HepG2 (cell line): ENCODE measurements at regions not wholly inside any gene's neighbourhood (a gene's known extent, or its start where the extent isn't known, plus 50 kb on each side); places are given as distances from the start of the nearest gene placed in this dataset.

ENCODE experiments used
- ATAC-seq: fragments of 200-7000 bp; cut with Tn5 transposase; 3 replicates; pipeline ENCODE4 v1.9.1; 2020; ENCODE audit warnings: mild to moderate bottlenecking, moderate library complexity
- BruUV-seq: library from RNA; stranded (reverse); fragments of 400-500 nt; replicated peaks from 2 replicates; lab custom pipeline; 2021; lab: Mats Ljungman, UMichigan
- CTCF ChIA-PET: fragments of 300-600 bp; formaldehyde crosslinking; extraction: SDS; loops from one replicate; lab custom pipeline; 2021; ENCODE audit warnings: low total read pairs, inconsistent platforms, low intra/inter-chr PET ratio; lab: Yijun Ruan, JAX
- POLR2A ChIA-PET: fragments of 350-600 bp; sonication (Branson Sonifier 250); formaldehyde crosslinking; loops from one replicate; lab custom pipeline; 2020; ENCODE audit warnings: antibody characterized with exemption, inconsistent platforms; lab: Yijun Ruan, JAX
- DNase-seq: peaks from one replicate; pipeline ENCODE4 v3.0.0-alpha.2; 2015; ENCODE audit warnings: low spot score
- FAIRE-seq: peaks from 3 replicates; lab custom pipeline; 2011; peaks lifted over from hg19 to GRCh38; lab: Jason Lieb, UNC
- H2AFZ ChIP-seq: one replicate; pipeline ENCODE4 v1.6.1; 2011; ENCODE audit warnings: low read length, inconsistent platforms
- H3K27ac ChIP-seq: fragments of 300-600 bp; 3 replicates; pipeline ENCODE4 v1.8.0; 2011; ENCODE audit warnings: mixed run types, mild to moderate bottlenecking, mixed read lengths, low read length, inconsistent platforms; ENCODE audit not compliant: insufficient read depth; ENCODE audit errors: extremely low read length
- H3K27me3 ChIP-seq, 2 experiments: fragments of 200-600 bp in 1 of 2; 2 replicates in 1 of 2; 3 replicates in 1 of 2; pipeline versions ENCODE4 v1.6.0 to v1.8.0; 2011; ENCODE audit warnings: low read length in 2 of 2, mild to moderate bottlenecking in 2 of 2, moderate library complexity in 2 of 2, inconsistent platforms in 1 of 2; ENCODE audit not compliant: insufficient read depth in 2 of 2, control insufficient read depth in 1 of 2
- H3K36me3 ChIP-seq, 2 experiments: fragments of 200-600 bp in 1 of 2; replicated peaks in 1 of 2; 2 replicates in 1 of 2; 3 replicates in 1 of 2; pipeline versions ENCODE4 v1.5.1 to v1.8.0; 2011; ENCODE audit warnings: low read length in 2 of 2, inconsistent platforms in 1 of 2; ENCODE audit not compliant: insufficient read depth in 2 of 2, control insufficient read depth in 1 of 2
- H3K4me1 ChIP-seq: 2 replicates; pipeline ENCODE4 v1.5.1; 2012; ENCODE audit warnings: low read length, inconsistent platforms; ENCODE audit not compliant: insufficient read depth
- H3K4me2 ChIP-seq: 2 replicates; pipeline ENCODE4 v1.6.0; 2011; ENCODE audit warnings: low read depth, low read length, inconsistent platforms
- H3K4me3 ChIP-seq, 3 experiments: fragments of 200-600 bp in 1 of 3; sonication (generic), shearing (Covaris generic) in 1 of 3; replicated peaks in 1 of 3; 2 replicates each; pipeline ENCODE4 v1.5.1; 2011 to 2016; ENCODE audit warnings: low read length in 3 of 3, inconsistent platforms in 2 of 3, low read depth in 2 of 3, mild to moderate bottlenecking in 2 of 3, control low read depth in 1 of 3, mixed read lengths in 1 of 3; ENCODE audit not compliant: insufficient read depth in 1 of 3
- H3K79me2 ChIP-seq: one replicate; pipeline ENCODE4 v1.6.1; 2011; ENCODE audit warnings: low read length, inconsistent platforms; ENCODE audit not compliant: insufficient read depth
- H3K9ac ChIP-seq: 2 replicates; pipeline ENCODE4 v1.6.0; 2011; ENCODE audit warnings: mild to moderate bottlenecking, low read depth, low read length, inconsistent platforms; ENCODE audit not compliant: insufficient read depth
- H3K9me3 ChIP-seq: 2 replicates; pipeline ENCODE4 v1.5.1; 2012; ENCODE audit warnings: mild to moderate bottlenecking, low read length
- H4K20me1 ChIP-seq: 2 replicates; pipeline ENCODE4 v1.6.0; 2011; ENCODE audit warnings: inconsistent platforms, mild to moderate bottlenecking, low read length, moderate library complexity; ENCODE audit not compliant: insufficient read depth
- HNRNPK ChIP-seq: fragments of 200-400 bp; formaldehyde crosslinking; IDR thresholded peaks from 2 replicates; pipeline ENCODE4 v1.6.1; 2018; ENCODE audit warnings: low read length, low read depth, moderate library complexity, mild to moderate bottlenecking; ENCODE audit not compliant: poor library complexity, severe bottlenecking
- KDM1A ChIP-seq: IDR thresholded peaks from 2 replicates; pipeline ENCODE4 v1.6.1; 2016; ENCODE audit warnings: missing compliant biosample characterization
- KLF16 ChIP-seq, 2 experiments: sonication (generic) in 1 of 2; formaldehyde crosslinking in 1 of 2; IDR thresholded peaks; 2 replicates each; pipeline versions ENCODE4 v1.6.1 to v1.8.0; 2016 to 2023; ENCODE audit warnings: missing genetic modification reagents in 2 of 2, missing compliant biosample characterization in 1 of 2
- ZNF432 ChIP-seq: sonication (generic); formaldehyde crosslinking; IDR thresholded peaks from 2 replicates; pipeline ENCODE4 v1.5.0; 2020; ENCODE audit warnings: missing genetic modification reagents, mild to moderate bottlenecking, borderline replicate concordance
- WGBS: methylation state at CpG from one replicate; pipeline ENCODE4 v1.1.6; 2017; ENCODE audit warnings: low lambda C conversion rate; 5-methylcytosine and 5-hydroxymethylcytosine counted together
- in situ Hi-C: cut with HindIII; loops from 2 replicates; pipeline ENCODE4 v1.10.0; 2017; ENCODE audit warnings: low pct_unique_long_range_greater_than_20kb; ENCODE audit not compliant: extremely low pct_ligation_motif_present
- intact Hi-C: fragments of 100-400 bp; cut with micrococcal nuclease; formaldehyde crosslinking; loops from one replicate; pipeline ENCODE4 v1.10.0; 2022; ENCODE audit not compliant: unreplicated experiment
- TF ChIP-seq, protein P1 (sequence below): sonication (generic); formaldehyde crosslinking; IDR thresholded peaks from one replicate; pipeline ENCODE4 v1.5.1; 2020; ENCODE audit warnings: mild to moderate bottlenecking, missing genetic modification reagents; ENCODE audit errors: not compliant biosample characterization
- TF ChIP-seq, protein P2 (sequence below): sonication (generic); formaldehyde crosslinking; IDR thresholded peaks from 2 replicates; pipeline ENCODE4 v1.4.0; 2020; ENCODE audit warnings: mild to moderate bottlenecking, missing genetic modification reagents

DNA sequence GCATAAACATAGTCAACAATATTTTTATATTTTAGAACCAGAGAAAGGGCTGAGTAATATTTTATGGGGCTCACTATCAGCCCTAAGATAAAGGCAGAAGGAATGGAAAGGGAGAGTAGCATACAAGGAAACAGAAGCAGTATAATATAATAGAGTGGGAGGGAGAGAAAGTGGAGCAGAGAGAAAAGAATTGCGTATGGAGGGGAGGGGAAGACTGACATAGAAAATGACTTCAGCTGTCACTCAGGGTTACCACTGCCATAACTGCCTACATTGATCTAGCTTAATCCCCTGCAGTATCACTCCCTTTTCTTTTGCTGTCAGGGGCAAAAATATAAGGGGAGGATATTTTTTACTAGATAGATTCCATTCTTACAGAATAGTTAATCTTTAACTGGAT, 1133.5 kb upstream of the MAP3K7 start (continued):
- TF ChIP-seq, protein P1, sequence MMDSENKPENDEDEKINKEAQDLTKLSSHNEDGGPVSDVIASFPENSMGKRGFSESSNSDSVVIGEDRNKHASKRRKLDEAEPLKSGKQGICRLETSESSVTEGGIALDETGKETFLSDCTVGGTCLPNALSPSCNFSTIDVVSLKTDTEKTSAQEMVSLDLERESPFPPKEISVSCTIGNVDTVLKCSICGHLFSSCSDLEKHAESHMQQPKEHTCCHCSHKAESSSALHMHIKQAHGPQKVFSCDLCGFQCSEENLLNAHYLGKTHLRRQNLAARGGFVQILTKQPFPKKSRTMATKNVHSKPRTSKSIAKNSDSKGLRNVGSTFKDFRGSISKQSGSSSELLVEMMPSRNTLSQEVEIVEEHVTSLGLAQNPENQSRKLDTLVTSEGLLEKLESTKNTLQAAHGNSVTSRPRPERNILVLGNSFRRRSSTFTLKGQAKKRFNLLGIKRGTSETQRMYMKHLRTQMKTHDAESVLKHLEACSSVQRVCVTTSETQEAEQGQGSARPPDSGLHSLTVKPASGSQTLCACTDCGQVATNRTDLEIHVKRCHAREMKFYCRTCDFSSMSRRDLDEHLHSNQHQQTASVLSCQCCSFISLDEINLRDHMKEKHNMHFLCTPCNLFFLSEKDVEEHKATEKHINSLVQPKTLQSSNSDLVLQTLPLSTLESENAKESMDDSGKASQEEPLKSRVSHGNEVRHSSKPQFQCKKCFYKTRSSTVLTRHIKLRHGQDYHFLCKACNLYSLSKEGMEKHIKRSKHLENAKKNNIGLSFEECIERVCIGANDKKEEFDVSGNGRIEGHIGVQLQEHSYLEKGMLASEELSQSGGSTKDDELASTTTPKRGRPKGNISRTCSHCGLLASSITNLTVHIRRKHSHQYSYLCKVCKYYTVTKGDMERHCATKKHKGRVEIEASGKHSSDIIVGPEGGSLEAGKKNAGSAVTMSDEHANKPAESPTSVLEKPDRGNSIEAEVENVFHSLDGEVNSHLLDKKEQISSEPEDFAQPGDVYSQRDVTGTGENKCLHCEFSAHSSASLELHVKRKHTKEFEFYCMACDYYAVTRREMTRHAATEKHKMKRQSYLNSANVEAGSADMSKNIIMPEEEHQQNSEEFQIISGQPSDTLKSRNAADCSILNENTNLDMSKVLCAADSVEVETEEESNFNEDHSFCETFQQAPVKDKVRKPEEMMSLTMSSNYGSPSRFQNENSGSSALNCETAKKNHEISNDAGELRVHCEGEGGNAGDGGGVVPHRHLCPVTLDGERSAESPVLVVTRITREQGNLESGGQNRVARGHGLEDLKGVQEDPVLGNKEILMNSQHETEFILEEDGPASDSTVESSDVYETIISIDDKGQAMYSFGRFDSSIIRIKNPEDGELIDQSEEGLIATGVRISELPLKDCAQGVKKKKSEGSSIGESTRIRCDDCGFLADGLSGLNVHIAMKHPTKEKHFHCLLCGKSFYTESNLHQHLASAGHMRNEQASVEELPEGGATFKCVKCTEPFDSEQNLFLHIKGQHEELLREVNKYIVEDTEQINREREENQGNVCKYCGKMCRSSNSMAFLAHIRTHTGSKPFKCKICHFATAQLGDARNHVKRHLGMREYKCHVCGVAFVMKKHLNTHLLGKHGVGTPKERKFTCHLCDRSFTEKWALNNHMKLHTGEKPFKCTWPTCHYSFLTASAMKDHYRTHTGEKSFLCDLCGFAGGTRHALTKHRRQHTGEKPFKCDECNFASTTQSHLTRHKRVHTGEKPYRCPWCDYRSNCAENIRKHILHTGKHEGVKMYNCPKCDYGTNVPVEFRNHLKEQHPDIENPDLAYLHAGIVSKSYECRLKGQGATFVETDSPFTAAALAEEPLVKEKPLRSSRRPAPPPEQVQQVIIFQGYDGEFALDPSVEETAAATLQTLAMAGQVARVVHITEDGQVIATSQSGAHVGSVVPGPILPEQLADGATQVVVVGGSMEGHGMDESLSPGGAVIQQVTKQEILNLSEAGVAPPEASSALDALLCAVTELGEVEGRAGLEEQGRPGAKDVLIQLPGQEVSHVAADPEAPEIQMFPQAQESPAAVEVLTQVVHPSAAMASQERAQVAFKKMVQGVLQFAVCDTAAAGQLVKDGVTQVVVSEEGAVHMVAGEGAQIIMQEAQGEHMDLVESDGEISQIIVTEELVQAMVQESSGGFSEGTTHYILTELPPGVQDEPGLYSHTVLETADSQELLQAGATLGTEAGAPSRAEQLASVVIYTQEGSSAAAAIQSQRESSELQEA (CRISPR knock-in tag): no peak
- TF ChIP-seq ZNF432 (CRISPR knock-in tag) (no peak), KDM1A (no peak)

DNA sequence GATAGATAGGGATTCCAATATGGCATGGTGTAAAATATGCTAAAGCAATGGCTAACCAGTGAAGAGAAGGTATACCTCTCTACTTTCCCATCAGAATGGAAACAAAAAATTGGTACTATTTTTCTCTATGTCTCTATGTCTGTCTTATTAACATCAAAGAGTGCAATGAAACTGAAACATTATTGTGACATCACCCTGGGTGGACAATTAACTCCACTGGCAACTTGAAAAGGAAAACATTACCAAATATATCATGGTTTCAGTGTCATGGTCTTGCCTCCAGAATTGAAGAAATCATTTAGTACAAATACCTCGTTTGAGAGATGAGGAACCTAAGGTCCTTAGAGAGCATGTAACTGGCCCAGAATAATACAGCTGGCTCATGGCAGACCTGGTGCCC, 1132.5 kb upstream of the MAP3K7 start:
- no peak overlapping the region for H3K4me3 ChIP-seq
- H4K20me1 ChIP-seq: no peaks in the 10 kb centered on the region
- CTCF ChIA-PET: no interaction called here
- no peak for DNase-seq
- H3K9ac ChIP-seq: no peak overlapping the region
- H3K4me1 ChIP-seq: no peaks in the 10 kb centered on the region
- no peak for FAIRE-seq
- no peaks in the 10 kb centered on the region for H3K9me3 ChIP-seq
- no TSS peak for BruUV-seq
- H3K27me3 ChIP-seq: no peaks in the 10 kb centered on the region
- TF ChIP-seq, protein P2, sequence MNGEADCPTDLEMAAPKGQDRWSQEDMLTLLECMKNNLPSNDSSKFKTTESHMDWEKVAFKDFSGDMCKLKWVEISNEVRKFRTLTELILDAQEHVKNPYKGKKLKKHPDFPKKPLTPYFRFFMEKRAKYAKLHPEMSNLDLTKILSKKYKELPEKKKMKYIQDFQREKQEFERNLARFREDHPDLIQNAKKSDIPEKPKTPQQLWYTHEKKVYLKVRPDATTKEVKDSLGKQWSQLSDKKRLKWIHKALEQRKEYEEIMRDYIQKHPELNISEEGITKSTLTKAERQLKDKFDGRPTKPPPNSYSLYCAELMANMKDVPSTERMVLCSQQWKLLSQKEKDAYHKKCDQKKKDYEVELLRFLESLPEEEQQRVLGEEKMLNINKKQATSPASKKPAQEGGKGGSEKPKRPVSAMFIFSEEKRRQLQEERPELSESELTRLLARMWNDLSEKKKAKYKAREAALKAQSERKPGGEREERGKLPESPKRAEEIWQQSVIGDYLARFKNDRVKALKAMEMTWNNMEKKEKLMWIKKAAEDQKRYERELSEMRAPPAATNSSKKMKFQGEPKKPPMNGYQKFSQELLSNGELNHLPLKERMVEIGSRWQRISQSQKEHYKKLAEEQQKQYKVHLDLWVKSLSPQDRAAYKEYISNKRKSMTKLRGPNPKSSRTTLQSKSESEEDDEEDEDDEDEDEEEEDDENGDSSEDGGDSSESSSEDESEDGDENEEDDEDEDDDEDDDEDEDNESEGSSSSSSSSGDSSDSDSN: no peak
- TF ChIP-seq KLF16 (CRISPR knock-in tag; IDR thresholded peaks at IDR 0.05): no peak
- TF ChIP-seq HNRNPK: no peak
- TF ChIP-seq, all 625 proteins: peak for 0
- Histone ChIP-seq H2AFZ (no peak overlapping the region), H3K27ac (no peak overlapping the region), H3K36me3 (no peaks in the 10 kb centered on the region), H3K79me2 (no peaks in the 10 kb centered on the region), H3K4me2 (no peak overlapping the region)
- intact Hi-C loops: no loop called here
- no peak for ATAC-seq
- 0% methylated on average over 1 of the region's 1 CpG for WGBS
- POLR2A ChIA-PET: no interaction called here
- in situ Hi-C loops: no loop called here
